Right ventricle myocardium superior (tissue), 1 donor: ENCODE measurements at regions not wholly inside any gene's neighbourhood (a gene's known extent, or its start where the extent isn't known, plus 50 kb on each side); places are given as distances from the start of the nearest gene placed in this dataset.

Source experiments
- ATAC-seq: fragments of 200-7000 bp; cut with Tn5 transposase; one replicate; pipeline ENCODE4 v1.9.1; 2020; ENCODE audit warnings: mild to moderate bottlenecking; ENCODE audit not compliant: poor library complexity
- DNase-seq: peaks from one replicate; pipeline ENCODE4 v3.0.0-alpha.2; 2020
- intact Hi-C: fragments of 100-400 bp; cut with DNase I; formaldehyde crosslinking; loops from one replicate; pipeline ENCODE4 v1.11.2; 2022
- donor health status: DM: no; HTN: yes; CAD: no; lungs with severe emphysema.

DNA sequence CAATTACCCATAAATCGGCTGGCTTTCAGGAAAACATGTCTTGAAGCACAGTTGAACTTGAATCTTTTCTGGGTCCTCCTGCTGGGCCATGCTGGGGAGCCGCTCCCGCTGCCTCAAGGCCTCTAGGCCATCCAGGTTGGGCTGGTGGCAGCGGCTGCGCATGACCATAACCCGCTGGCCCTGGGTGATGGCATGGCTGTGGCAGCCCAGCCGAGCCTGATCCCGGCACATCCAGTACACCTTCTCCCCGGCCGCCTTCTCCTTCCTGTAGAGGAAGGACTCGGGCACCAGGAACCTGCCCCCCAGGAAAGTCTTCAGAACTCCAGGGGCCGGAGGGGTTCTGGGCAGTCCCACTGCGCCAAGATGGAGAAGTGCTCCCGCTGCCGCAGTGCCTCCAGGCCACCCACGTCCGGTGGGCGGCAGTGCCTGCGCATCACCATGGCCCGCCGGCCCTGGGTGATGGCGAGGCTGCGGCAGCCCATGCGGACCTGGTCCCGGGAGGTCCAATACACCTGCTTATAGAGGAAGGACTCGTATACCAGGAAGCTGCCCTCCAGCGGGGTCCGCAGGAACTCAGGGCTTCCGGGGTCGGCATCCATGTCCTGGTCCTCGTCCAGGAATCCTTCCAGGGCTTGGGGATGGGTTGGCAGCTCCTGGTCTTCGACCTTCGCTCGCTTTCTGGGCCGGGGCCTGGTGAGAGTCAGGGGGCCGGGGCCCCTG lies 84.3 kb upstream of the FXR1 start:
- DNase-seq: no peak
- intact Hi-C loops: no loop called here
- ATAC-seq: no peak

GRCh38 chr3:180828723-180829408 lies 83.6 kb upstream of the FXR1 start:
- ATAC-seq (no peak), DNase-seq (no peak)
- intact Hi-C loops: no loop called here

GRCh38 chr3:180829409-180830405 lies 82.8 kb upstream of the FXR1 start:
- no peak for DNase-seq
- intact Hi-C loops: no loop called here
- ATAC-seq: no peak

GRCh38 chr3:180835501-180835900 lies 77.0 kb upstream of the FXR1 start:
- no peak for DNase-seq
- intact Hi-C loops: no loop called here
- ATAC-seq: no peak

DNA sequence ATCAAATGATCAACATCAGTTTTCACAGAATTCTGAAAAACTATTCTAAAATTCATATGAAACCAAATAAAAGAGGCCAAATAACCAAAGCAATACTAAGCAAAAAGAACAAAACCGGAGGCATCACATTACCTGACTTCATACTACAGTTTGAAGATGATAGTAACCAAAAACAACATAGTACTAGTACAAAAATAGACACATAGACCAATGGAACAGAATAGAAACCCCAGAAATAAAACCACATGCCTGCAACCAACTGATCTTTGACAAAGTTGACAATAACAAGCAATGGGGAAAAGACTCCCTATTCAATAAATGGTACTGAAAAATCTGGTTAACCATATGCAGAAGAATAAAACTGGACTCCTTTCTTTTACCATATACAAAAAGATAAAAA lies 75.7 kb upstream of the FXR1 start:
- DNase-seq (no peak), ATAC-seq (no peak)
- intact Hi-C loops: no loop called here

- DNase-seq (no peak), ATAC-seq (no peak)
- intact Hi-C loops: no loop called here
These were observed 57.6 kb upstream of the FXR1 start for GRCh38 chr3:180854887-180855286.

DNA sequence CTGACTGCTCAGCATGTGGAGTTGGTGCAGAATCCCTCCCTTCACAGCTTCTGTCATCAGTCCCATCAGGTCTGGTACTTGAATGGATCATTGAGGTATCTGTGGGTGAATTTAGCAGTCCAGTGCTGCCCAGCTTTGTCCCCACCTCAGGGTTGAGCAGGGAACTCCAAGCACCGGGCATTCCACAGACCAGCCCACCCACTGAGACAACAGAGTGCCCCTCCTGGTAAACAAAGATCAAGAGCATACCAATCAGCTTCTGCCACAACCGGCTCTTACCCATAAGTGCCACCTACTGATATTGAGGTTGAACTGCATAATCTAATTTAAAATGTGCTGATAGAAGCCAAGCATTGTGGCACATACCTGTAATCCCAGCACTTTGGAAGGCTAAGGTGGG lies 57.1 kb upstream of the FXR1 start:
- DNase-seq (no peak), ATAC-seq (no peak)
- intact Hi-C loops: no loop called here

DNA sequence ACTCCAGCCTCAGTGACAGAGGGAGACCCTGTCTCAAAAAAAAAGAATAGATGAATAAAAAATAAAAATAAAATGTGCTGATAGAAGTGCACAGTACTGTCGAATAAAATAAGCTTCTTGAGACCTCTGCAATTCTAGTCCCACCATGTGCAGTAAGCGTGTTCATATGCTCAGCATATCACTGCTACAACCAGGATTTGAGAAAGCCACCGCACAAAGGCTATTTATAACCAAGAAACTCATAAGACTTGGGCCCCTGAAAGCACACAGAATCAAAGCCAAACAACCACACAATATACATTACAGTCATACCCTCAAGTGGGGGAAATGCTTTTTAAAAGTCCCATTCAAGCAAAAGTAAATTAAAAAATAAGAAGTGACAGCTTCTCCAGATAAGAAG lies 56.5 kb upstream of the FXR1 start:
- no peak for ATAC-seq
- no peak for DNase-seq
- intact Hi-C loops: no loop called here

DNA sequence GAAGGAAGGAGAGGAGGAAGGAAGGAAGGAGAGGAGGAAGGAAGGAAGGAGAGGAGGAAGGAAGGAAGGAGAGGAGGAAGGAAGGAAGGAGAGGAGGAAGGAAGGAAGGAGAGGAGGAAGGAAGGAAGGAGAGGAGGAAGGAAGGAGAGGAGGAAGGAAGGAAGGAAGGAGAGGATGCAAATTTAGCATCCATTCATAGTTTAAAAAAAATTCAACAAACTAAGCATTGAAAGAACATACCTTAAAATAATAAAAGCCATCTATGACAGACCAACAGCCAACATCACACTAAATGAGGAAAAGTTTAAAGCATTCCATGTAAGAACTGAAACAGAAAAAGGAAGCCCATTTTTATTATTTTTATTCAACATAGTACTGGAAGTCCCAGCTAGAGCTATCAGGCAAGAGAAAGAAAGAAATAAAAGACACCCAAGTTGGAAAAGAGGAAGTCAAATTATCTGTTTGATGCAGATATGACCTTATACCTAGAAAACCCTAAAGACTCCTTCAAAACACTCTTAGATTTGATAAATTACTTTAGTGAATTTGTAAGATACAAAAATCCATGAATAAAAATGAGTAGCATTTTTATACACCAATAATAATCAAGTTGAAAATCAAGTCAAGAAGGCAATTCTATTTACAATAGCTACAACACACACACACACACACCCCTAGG lies 52.2 kb upstream of the FXR1 start:
- ATAC-seq: no peak
- no peak for DNase-seq
- intact Hi-C loops: no loop called here
